ENCODE measurements at regions not wholly inside any gene's neighbourhood (a gene's known extent, or its start where the extent isn't known, plus 50 kb on each side); places are given as distances from the start of the nearest gene placed in this dataset.

DNA sequence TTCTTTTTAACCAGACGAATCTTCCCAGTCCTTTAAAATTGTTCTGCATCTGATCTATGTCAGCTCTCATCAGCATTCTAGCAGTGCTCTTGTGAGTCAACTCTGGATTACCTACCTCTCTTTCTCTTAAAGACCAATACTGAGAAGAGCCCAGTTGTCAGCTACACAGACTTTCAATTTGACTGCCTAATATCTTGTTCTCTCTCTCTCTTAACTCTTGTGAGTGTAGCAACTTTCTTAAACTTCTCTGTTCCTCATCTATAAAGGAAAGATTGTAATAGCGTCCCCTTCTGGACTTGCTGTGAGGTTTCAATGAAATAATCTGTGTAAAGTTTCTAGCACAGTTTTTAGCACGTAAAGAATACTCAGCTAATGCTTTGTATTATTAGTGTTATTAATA lies 499.3 kb upstream of the ADAMTS5 start:
- Histone ChIP-seq H3K4me2 (replicated peaks; ENCODE audit: low read depth, low read length, poor library complexity, severe bottlenecking) (no peak overlapping the region), H3K79me2 (ENCODE audit: control insufficient read depth, insufficient read depth, low read length) (no peaks in the 10 kb centered on the region), H3K36me3 (replicated peaks in 1 of 2; ENCODE audit: control extremely low read depth in 1 of 2, control insufficient read depth in 1 of 2, extremely low read depth in 1 of 2, insufficient read depth in 2 of 2, low read length in 1 of 2) (no peaks in the 10 kb centered on the region), H3K9ac (ENCODE audit: low read length) (no peak overlapping the region), H4K20me1 (ENCODE audit: control insufficient read depth, insufficient read depth, low read length, poor library complexity, severe bottlenecking) (no peaks in the 10 kb centered on the region), H3K4me1 (ENCODE audit: control insufficient read depth in 2 of 2, insufficient read depth in 2 of 2, low read length in 2 of 2) (no peaks in the 10 kb centered on the region), H3K27me3 (replicated peaks in 1 of 4; ENCODE audit: control extremely low read depth in 1 of 4, control insufficient read depth in 3 of 4, insufficient read depth in 4 of 4, low read length in 3 of 4) (no peaks in the 10 kb centered on the region), H3K27ac (ENCODE audit: low read length in 2 of 2) (no peak overlapping the region), H3K9me3 (ENCODE audit: control extremely low read depth in 1 of 3, control insufficient read depth in 2 of 3, insufficient read depth in 1 of 3, low read length in 2 of 3) (no peaks in the 10 kb centered on the region), H3K4me3 (ENCODE audit: control extremely low read depth in 1 of 5, extremely low read depth in 1 of 5, insufficient read depth in 1 of 5, low read depth in 2 of 5, low read length in 4 of 5) (no peak overlapping the region), H2AFZ (ENCODE audit: insufficient read depth, low read depth, low read length, poor library complexity, severe bottlenecking) (no peak overlapping the region)
- Mint-ChIP-seq H3K4me1 (no peaks in the 10 kb centered on the region), H3K27me3 (no peaks in the 10 kb centered on the region), H3K27ac (no peak overlapping the region), H3K4me3 (no peak overlapping the region), H3K9me3 (ENCODE audit: insufficient read depth) (peaks cover 4% of the 10 kb centered on the region)
- CTCF ChIA-PET, result no interaction called here
- POLR2A ChIA-PET, result no interaction called here
- DNase-seq, result no peak
- intact Hi-C loops (cut with micrococcal nuclease), result no loop called here
- TF ChIP-seq, protein P1, sequence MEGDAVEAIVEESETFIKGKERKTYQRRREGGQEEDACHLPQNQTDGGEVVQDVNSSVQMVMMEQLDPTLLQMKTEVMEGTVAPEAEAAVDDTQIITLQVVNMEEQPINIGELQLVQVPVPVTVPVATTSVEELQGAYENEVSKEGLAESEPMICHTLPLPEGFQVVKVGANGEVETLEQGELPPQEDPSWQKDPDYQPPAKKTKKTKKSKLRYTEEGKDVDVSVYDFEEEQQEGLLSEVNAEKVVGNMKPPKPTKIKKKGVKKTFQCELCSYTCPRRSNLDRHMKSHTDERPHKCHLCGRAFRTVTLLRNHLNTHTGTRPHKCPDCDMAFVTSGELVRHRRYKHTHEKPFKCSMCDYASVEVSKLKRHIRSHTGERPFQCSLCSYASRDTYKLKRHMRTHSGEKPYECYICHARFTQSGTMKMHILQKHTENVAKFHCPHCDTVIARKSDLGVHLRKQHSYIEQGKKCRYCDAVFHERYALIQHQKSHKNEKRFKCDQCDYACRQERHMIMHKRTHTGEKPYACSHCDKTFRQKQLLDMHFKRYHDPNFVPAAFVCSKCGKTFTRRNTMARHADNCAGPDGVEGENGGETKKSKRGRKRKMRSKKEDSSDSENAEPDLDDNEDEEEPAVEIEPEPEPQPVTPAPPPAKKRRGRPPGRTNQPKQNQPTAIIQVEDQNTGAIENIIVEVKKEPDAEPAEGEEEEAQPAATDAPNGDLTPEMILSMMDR (IDR thresholded peaks at IDR 0.05), result no peak
- TF ChIP-seq EZH2 (IDR thresholded peaks at IDR 0.05; ENCODE audit: borderline replicate concordance, insufficient read depth, low read depth, low read length, poor library complexity, severe bottlenecking), result no peak
- WGBS (ENCODE audit: insufficient coverage), result 100% methylated on average over 1 of the region's 3 CpGs
- ATAC-seq (ENCODE audit: low read depth), result no peak

DNA sequence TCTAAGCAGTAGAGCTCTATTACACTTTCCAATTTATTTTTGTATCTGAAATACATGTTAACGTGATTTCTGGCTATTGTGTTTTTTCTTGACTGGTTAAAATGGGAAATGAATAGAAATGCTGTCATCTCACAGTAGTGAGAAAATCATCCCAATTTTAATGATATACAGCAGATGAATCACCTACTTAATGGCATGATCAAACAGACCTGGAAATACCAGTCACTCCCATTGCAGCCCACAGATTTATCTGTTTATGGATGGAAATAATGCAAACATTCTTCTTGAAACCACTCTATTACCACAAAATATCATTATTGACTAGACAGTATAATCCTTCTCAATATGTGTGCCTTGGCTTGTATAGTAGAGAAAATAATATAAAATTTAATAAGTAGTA lies 497.8 kb upstream of the ADAMTS5 start:
- no peaks in the 10 kb centered on the region for H4K20me1 ChIP-seq (ENCODE audit: control insufficient read depth, insufficient read depth, low read length, poor library complexity, severe bottlenecking)
- H3K79me2 ChIP-seq (ENCODE audit: control insufficient read depth, insufficient read depth, low read length), result no peaks in the 10 kb centered on the region
- intact Hi-C loops (cut with micrococcal nuclease), result no loop called here
- no peaks in the 10 kb centered on the region for H3K27me3 ChIP-seq (replicated peaks in 1 of 4; ENCODE audit: control extremely low read depth in 1 of 4, control insufficient read depth in 3 of 4, insufficient read depth in 4 of 4, low read length in 3 of 4)
- no peak for DNase-seq
- H3K36me3 ChIP-seq (replicated peaks in 1 of 2; ENCODE audit: control extremely low read depth in 1 of 2, control insufficient read depth in 1 of 2, extremely low read depth in 1 of 2, insufficient read depth in 2 of 2, low read length in 1 of 2), result no peaks in the 10 kb centered on the region
- H3K27me3 Mint-ChIP-seq, result no peaks in the 10 kb centered on the region
- no peaks in the 10 kb centered on the region for H3K9me3 ChIP-seq (ENCODE audit: control extremely low read depth in 1 of 3, control insufficient read depth in 2 of 3, insufficient read depth in 1 of 3, low read length in 2 of 3)
- no peaks in the 10 kb centered on the region for H3K4me1 ChIP-seq (ENCODE audit: control insufficient read depth in 2 of 2, insufficient read depth in 2 of 2, low read length in 2 of 2)
- no peak for ATAC-seq (ENCODE audit: low read depth)
- CTCF ChIA-PET, result no interaction called here
- TF ChIP-seq, protein P1 (IDR thresholded peaks at IDR 0.05), result no peak
- TF ChIP-seq EZH2 (IDR thresholded peaks at IDR 0.05; ENCODE audit: borderline replicate concordance, insufficient read depth, low read depth, low read length, poor library complexity, severe bottlenecking), result no peak
- no peak overlapping the region for H3K9ac ChIP-seq (ENCODE audit: low read length)
- no CpG with 5 or more reads among the region's 1 CpG for WGBS (ENCODE audit: insufficient coverage)
- no peak overlapping the region for H3K27ac Mint-ChIP-seq
- no peaks in the 10 kb centered on the region for H3K4me1 Mint-ChIP-seq
- no peak overlapping the region for H2AFZ ChIP-seq (ENCODE audit: insufficient read depth, low read depth, low read length, poor library complexity, severe bottlenecking)
- POLR2A ChIA-PET, result no interaction called here
- H3K4me2 ChIP-seq (replicated peaks; ENCODE audit: low read depth, low read length, poor library complexity, severe bottlenecking), result no peak overlapping the region
- H3K27ac ChIP-seq (ENCODE audit: low read length in 2 of 2), result no peak overlapping the region
- H3K4me3 Mint-ChIP-seq, result no peak overlapping the region
- no peak overlapping the region for H3K4me3 ChIP-seq (ENCODE audit: control extremely low read depth in 1 of 5, extremely low read depth in 1 of 5, insufficient read depth in 1 of 5, low read depth in 2 of 5, low read length in 4 of 5)
- H3K9me3 Mint-ChIP-seq (ENCODE audit: insufficient read depth), result peaks cover under 1% of the 10 kb centered on the region
